GM12878 (cell line): ENCODE measurements at regions not wholly inside any gene's neighbourhood (a gene's known extent, or its start where the extent isn't known, plus 50 kb on each side); places are given as distances from the start of the nearest gene placed in this dataset.

ENCODE experiments used
- ATAC-seq: fragments of 200-7000 bp; cut with Tn5 transposase; 3 replicates; pipeline ENCODE4 v1.9.1; 2020; ENCODE audit warnings: mild to moderate bottlenecking, moderate library complexity
- BruUV-seq: library from RNA; stranded (reverse); fragments of 400-500 nt; replicated peaks from 2 replicates; lab custom pipeline; 2021; lab: Mats Ljungman, UMichigan
- CTCF ChIA-PET: fragments of 300-600 bp; sonication (Branson Sonifier 250); formaldehyde crosslinking; extraction: SDS; loops from one replicate; lab custom pipeline; 2021; ENCODE audit warnings: inconsistent platforms; lab: Yijun Ruan, JAX
- POLR2A ChIA-PET: fragments of 350-600 bp; formaldehyde crosslinking; extraction: SDS; loops from one replicate; lab custom pipeline; 2021; ENCODE audit warnings: inconsistent platforms; lab: Charles Lee
- RAD21 ChIA-PET: fragments of 300-600 bp; sonication (Branson Sonifier 250); formaldehyde crosslinking; loops from one replicate; lab custom pipeline; 2023; ENCODE audit warnings: antibody characterized with exemption; ENCODE audit not compliant: unreplicated experiment; lab: Charles Lee
- SMC1A ChIA-PET: fragments of 300-600 bp; sonication (Branson Sonifier 250); formaldehyde crosslinking; loops from one replicate; lab custom pipeline; 2023; ENCODE audit not compliant: unreplicated experiment, uncharacterized antibody; lab: Charles Lee
- DNase-seq: peaks from one replicate; pipeline ENCODE4 v3.0.0-alpha.2; 2011; ENCODE audit warnings: low read depth, low spot score
- FAIRE-seq: peaks from 3 replicates; lab custom pipeline; 2011; peaks lifted over from hg19 to GRCh38; lab: Jason Lieb, UNC
- H2AFZ ChIP-seq: 2 replicates; pipeline ENCODE4 v1.6.0; 2011; ENCODE audit warnings: low read depth, low read length, control low read depth; ENCODE audit not compliant: control insufficient read depth
- H3K27ac ChIP-seq: 2 replicates; pipeline ENCODE4 v1.5.1; 2011; ENCODE audit warnings: control low read depth; ENCODE audit not compliant: control insufficient read depth, insufficient read depth
- H3K27me3 ChIP-seq, 2 experiments: replicated peaks in 1 of 2; 2 replicates each; pipeline versions ENCODE4 v1.6.0 to v1.6.1; 2011; ENCODE audit warnings: low read length in 1 of 2; ENCODE audit not compliant: control insufficient read depth in 2 of 2, insufficient read depth in 2 of 2
- H3K36me3 ChIP-seq, 2 experiments: 2 replicates each; pipeline ENCODE4 v1.5.1; 2011; ENCODE audit warnings: low read length in 1 of 2; ENCODE audit not compliant: control insufficient read depth in 2 of 2, insufficient read depth in 2 of 2
- H3K4me1 ChIP-seq: 2 replicates; pipeline ENCODE4 v1.6.1; 2011; ENCODE audit warnings: mild to moderate bottlenecking, low read length, moderate library complexity, mixed read lengths; ENCODE audit not compliant: control insufficient read depth, insufficient read depth
- H3K4me2 ChIP-seq: 2 replicates; pipeline ENCODE4 v1.6.0; 2011; ENCODE audit warnings: control low read depth; ENCODE audit not compliant: control insufficient read depth, insufficient read depth
- H3K4me3 ChIP-seq: fragments of 200-600 bp; sonication (generic); 2 replicates; pipeline ENCODE4 v1.5.1; 2016
- H3K79me2 ChIP-seq: 2 replicates; pipeline ENCODE4 v1.6.0; 2011; ENCODE audit warnings: low read length; ENCODE audit not compliant: control insufficient read depth, insufficient read depth
- H3K9ac ChIP-seq: 2 replicates; pipeline ENCODE4 v1.8.0; 2011; ENCODE audit warnings: low read length, control low read depth, mixed read lengths; ENCODE audit not compliant: control insufficient read depth, insufficient read depth
- H3K9me3 ChIP-seq: replicated peaks from 3 replicates; pipeline ENCODE4 v1.5.1; 2011; ENCODE audit warnings: mild to moderate bottlenecking, low read length; ENCODE audit not compliant: control insufficient read depth, insufficient read depth
- H4K20me1 ChIP-seq: 2 replicates; pipeline ENCODE4 v1.6.0; 2011; ENCODE audit not compliant: control insufficient read depth, insufficient read depth
- BHLHE40 ChIP-seq, 2 experiments: fragments of 450-650 bp in 1 of 2; IDR thresholded peaks; 2 replicates each; pipeline ENCODE4 v1.6.1; 2011 to 2017; ENCODE audit warnings: low read depth in 2 of 2, borderline replicate concordance in 1 of 2, improper control_type of control experiment in 1 of 2, low read length in 1 of 2, mild to moderate bottlenecking in 1 of 2
- CHD4 ChIP-seq: fragments of 200-600 bp; sonication (generic); IDR thresholded peaks from 2 replicates; pipeline ENCODE4 v1.6.1; 2016; ENCODE audit warnings: mild to moderate bottlenecking
- IKZF1 ChIP-seq: fragments of 450-650 bp; conservative IDR thresholded peaks from 2 replicates; pipeline ENCODE4 v1.6.1; 2017; ENCODE audit warnings: antibody characterized with exemption, mild to moderate bottlenecking
- MEF2B ChIP-seq: fragments of 450-650 bp; IDR thresholded peaks from 2 replicates; pipeline ENCODE4 v1.6.1; 2018; ENCODE audit warnings: mild to moderate bottlenecking, moderate library complexity; ENCODE audit not compliant: partially characterized antibody, poor library complexity, severe bottlenecking
- MTA3 ChIP-seq: IDR thresholded peaks from 2 replicates; pipeline ENCODE4 v1.6.1; 2012; ENCODE audit warnings: low read length, inconsistent platforms, borderline replicate concordance
- NFXL1 ChIP-seq: fragments of 450-650 bp; IDR thresholded peaks from 2 replicates; pipeline ENCODE4 v1.6.1; 2017; ENCODE audit warnings: antibody characterized with exemption, mild to moderate bottlenecking, borderline replicate concordance
- SIX5 ChIP-seq: IDR thresholded peaks from 2 replicates; pipeline ENCODE4 v1.6.1; 2011; ENCODE audit warnings: mild to moderate bottlenecking, low read depth, low read length, moderate library complexity; ENCODE audit not compliant: severe bottlenecking
- SMAD1 ChIP-seq: fragments of 450-650 bp; IDR thresholded peaks from 2 replicates; pipeline ENCODE4 v1.6.1; 2018; ENCODE audit warnings: mild to moderate bottlenecking, low read depth; ENCODE audit not compliant: partially characterized antibody
- YY1 ChIP-seq: IDR thresholded peaks from 2 replicates; pipeline ENCODE4 v1.6.1; 2011; ENCODE audit warnings: low read depth, mild to moderate bottlenecking, low read length
- ZNF217 ChIP-seq: fragments of 450-650 bp; IDR thresholded peaks from 2 replicates; pipeline ENCODE4 v1.6.1; 2017; ENCODE audit warnings: antibody characterized with exemption, mild to moderate bottlenecking
- WGBS: methylation state at CpG from one replicate; pipeline ENCODE4 v1.1.6; 2016; ENCODE audit warnings: low lambda C conversion rate; ENCODE audit not compliant: insufficient replicate concordance, insufficient coverage; ENCODE audit errors: missing lambda C conversion rate; 5-methylcytosine and 5-hydroxymethylcytosine counted together
- in situ Hi-C: fragments of 300-500 bp; cut with MboI; formaldehyde crosslinking; loops from 9 replicates; pipeline ENCODE4 v1.14.3; 2018; ENCODE audit warnings: mixed read lengths
- intact Hi-C: fragments of 100-400 bp; cut with micrococcal nuclease; formaldehyde crosslinking; loops from one replicate; pipeline ENCODE4 v1.14.2; 2022; ENCODE audit not compliant: unreplicated experiment

DNA sequence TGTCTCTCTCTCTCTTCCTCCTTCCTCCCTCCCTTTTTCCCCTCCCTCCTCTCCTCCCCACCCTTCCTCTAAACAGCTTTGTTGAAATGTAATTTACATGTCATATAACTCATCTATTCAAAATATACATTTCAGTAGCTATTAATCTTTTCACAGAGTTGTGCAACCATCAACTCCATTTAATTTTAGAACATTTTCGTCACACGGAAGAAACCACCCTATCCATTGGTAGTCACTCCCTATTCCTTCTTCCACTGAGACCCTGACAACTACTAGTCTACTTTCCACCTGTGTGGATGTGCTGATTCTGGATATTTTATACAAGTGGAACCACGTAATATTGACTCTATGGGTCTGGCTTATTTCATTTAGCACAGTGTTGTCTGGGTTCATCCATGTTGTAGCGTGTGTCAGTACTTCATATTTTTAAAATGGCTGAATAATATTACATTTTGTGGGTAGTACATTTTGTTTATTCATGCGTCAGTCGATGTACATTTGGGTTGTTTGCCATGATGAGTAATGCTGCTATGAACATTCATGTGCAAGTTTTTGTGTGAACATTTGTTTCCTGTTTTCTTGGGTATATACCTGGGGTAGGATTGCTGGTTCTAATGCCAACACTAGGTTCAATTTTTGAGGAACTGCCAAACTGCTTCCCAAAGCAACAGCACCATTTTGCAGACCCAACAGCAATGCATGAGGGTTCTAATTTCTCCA, 100.1 kb upstream of the GCFC2 start:
- RAD21 ChIA-PET: interaction anchor here (0.6 kb wide), 2 partner anchors 32 to 852 kb away, joined by 3 to 5 read pairs; no protein-coding TSS in a partner anchor
- Histone ChIP-seq H3K4me3 (no peak overlapping the region), H3K4me1 (no peaks in the 10 kb centered on the region), H3K27me3 (no peaks in the 10 kb centered on the region), H3K27ac (no peak overlapping the region), H3K9ac (no peak overlapping the region), H3K9me3 (no peaks in the 10 kb centered on the region), H3K4me2 (no peak overlapping the region), H2AFZ (no peak overlapping the region; the same call in 1 of the 2 replicates), H4K20me1 (no peaks in the 10 kb centered on the region), H3K36me3 (no peaks in the 10 kb centered on the region), H3K79me2 (no peaks in the 10 kb centered on the region)
- no peak for DNase-seq
- no TSS peak for BruUV-seq
- no peak for FAIRE-seq
- ATAC-seq: no peak
- in situ Hi-C loops: no loop called here
- CTCF ChIA-PET: interaction anchor here (1.2 kb wide), 1 partner anchor 12 kb away, joined by 4 read pairs; no protein-coding TSS in a partner anchor
- WGBS: 49% methylated on average over 6 of the region's 6 CpGs
- POLR2A ChIA-PET: no interaction called here
- no peak for TF ChIP-seq YY1
- TF ChIP-seq MTA3: no peak
- no peak for TF ChIP-seq BHLHE40 (IDR thresholded peaks at IDR 0.05; ENCODE audit: borderline replicate concordance in 1 of 2, low read depth in 2 of 2, low read length in 1 of 2)
- TF ChIP-seq CHD4: no peak
- TF ChIP-seq NFXL1: no peak
- no peak for TF ChIP-seq ZNF217
- TF ChIP-seq SIX5: no peak
- TF ChIP-seq MEF2B: no peak
- TF ChIP-seq SMAD1: no peak
- TF ChIP-seq IKZF1: no peak
- SMC1A ChIA-PET: interaction anchor here (0.8 kb wide), 1 partner anchor 10 kb away, joined by 3 read pairs; no protein-coding TSS in a partner anchor
- intact Hi-C loops: no loop called here
